ENCODE measurements at regions not wholly inside any gene's neighbourhood (a gene's known extent, or its start where the extent isn't known, plus 50 kb on each side); places are given as distances from the start of the nearest gene placed in this dataset.

- TF ChIP-seq EP300 (IDR thresholded peaks at IDR 0.05; ENCODE audit: borderline replicate concordance) (no peak), EGR1 (IDR thresholded peaks at IDR 0.05) (no peak)
Measured at GRCh38 chr15:62325597-62325996, 160.5 kb upstream of the C2CD4B start.
